Esophagus (tissue), 2 donors: ENCODE measurements at regions not wholly inside any gene's neighbourhood (a gene's known extent, or its start where the extent isn't known, plus 50 kb on each side); places are given as distances from the start of the nearest gene placed in this dataset.

Experiments
- H3K27ac ChIP-seq, 2 donors: one replicate each; pipeline ENCODE4 v1.5.1; 2013; ENCODE audit warnings: low read depth in 2 of 2, mild to moderate bottlenecking in 2 of 2, inconsistent platforms in 1 of 2, low read length in 1 of 2, moderate library complexity in 1 of 2
- H3K27me3 ChIP-seq, 2 donors: one replicate each; pipeline ENCODE4 v1.6.1; 2013; ENCODE audit warnings: low read length in 2 of 2, control low read depth in 1 of 2, mild to moderate bottlenecking in 1 of 2; ENCODE audit not compliant: insufficient read depth in 2 of 2, control insufficient read depth in 1 of 2
- H3K36me3 ChIP-seq, 2 donors: one replicate each; pipeline ENCODE4 v1.6.1; 2013; ENCODE audit warnings: low read length in 1 of 2; ENCODE audit not compliant: control insufficient read depth in 2 of 2, insufficient read depth in 2 of 2
- H3K4me1 ChIP-seq, 2 donors: one replicate each; pipeline ENCODE4 v1.6.1; 2013; ENCODE audit warnings: low read length in 1 of 2; ENCODE audit not compliant: control insufficient read depth in 2 of 2, insufficient read depth in 2 of 2
- H3K4me3 ChIP-seq, 2 donors: one replicate each; pipeline ENCODE4 v1.5.1; 2013; ENCODE audit warnings: low read length in 2 of 2, mild to moderate bottlenecking in 2 of 2, low read depth in 1 of 2, moderate library complexity in 1 of 2
- H3K9me3 ChIP-seq, 2 donors: one replicate each; pipeline ENCODE4 v1.6.1; 2013; ENCODE audit warnings: mild to moderate bottlenecking in 2 of 2, low read depth in 1 of 2, low read length in 1 of 2, moderate library complexity in 1 of 2; ENCODE audit not compliant: control insufficient read depth in 2 of 2, insufficient read depth in 1 of 2
- WGBS, 2 donors: extraction: QIAGEN DNeasy Blood & Tissue Kit; methylation state at CpG; one replicate each; pipeline ENCODE4 v1.1.7; 2013; 5-methylcytosine and 5-hydroxymethylcytosine counted together
- donor health status: healthy with polysubstance abuse.
- donor health status: Bipolar disorder and iron deficiency.

DNA sequence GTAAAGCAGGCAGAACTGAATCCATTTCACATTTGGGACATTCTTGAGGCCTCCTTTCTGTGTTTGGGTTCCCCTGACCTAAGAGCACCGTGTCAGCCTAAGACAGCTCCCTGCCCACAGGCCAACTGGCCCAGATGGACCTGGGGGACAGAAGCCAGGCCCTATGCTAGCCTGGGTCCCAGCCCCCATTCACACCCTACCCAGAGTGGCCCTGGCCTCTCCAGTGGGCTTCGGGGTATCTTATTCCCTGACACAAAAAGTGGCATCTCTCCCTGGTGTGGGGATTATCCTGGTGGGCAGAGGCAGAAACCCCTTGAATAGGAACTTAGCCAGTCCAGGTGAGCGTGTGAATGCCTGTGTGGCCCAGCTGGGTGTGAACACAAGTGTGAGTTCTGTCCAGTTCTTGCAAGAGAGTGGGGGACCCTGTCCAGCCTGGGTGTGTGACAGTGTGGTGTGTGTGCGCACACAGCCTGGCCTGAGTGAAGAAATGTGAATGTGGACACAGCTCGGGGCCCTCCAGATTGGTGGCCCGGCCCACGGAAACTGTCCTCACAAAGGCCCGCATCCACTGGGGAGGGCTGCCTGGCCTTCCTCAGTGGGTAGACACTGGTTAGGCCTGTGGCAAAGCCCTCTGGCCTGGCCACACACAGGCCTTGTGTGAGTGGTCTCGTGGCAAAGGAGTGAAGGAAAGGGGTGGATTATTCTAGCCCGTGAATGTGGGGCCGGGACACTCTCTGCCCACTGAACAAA, 63.0 kb upstream of the HAAO start:
- 72 to 75% methylated on average over 11 of the region's 11 CpGs for WGBS, 2 donors
- H3K36me3 ChIP-seq: no peaks in the 10 kb centered on the region
- H3K4me3 ChIP-seq: no peak overlapping the region
- H3K9me3 ChIP-seq: no peaks in the 10 kb centered on the region
- peaks cover 4 to 22% of the 10 kb centered on the region in 2 donors for H3K4me1 ChIP-seq
- H3K27me3 ChIP-seq: no peaks in the 10 kb centered on the region
- H3K27ac ChIP-seq: peak overlapping the region; percentile 69 to 90

DNA sequence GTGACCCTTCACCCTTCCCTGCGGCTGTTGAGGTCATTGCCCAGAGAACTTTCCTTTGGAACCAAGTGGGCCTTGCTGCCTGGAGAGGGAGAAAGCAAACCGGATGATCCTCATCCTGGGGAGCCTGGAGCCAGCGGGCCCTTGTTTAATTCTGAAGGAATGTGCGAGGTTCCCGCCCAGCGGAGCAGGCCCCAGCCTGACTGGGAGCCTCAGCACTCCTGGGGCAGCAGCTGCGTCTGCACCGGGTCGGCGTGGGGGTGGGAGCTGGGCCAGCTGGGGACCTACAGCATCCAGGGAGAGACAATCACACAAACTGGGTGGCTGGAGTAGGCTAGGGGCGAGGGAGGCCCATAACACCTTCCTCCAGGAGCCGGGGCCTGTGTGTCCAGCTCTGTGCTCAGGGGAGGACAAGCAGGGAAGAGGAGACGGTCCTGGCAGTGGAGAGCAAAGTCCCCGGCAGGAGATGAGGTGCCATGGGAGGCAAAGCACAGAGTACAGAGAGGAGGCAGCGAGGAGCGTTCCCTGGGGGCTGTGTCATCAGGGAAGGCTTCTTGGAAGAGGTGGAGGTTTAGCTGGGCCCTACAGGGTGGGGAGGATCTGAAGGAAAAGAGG, 61.9 kb upstream of the HAAO start:
- H3K4me3 ChIP-seq: no peak overlapping the region
- H3K36me3 ChIP-seq: no peaks in the 10 kb centered on the region
- WGBS, 2 donors: 28 to 49% methylated on average over 16 of the region's 16 CpGs
- H3K27ac ChIP-seq: peak overlapping the region; percentile 69 to 90
- no peaks in the 10 kb centered on the region for H3K27me3 ChIP-seq
- peaks cover 4 to 22% of the 10 kb centered on the region in 2 donors for H3K4me1 ChIP-seq
- no peaks in the 10 kb centered on the region for H3K9me3 ChIP-seq

DNA sequence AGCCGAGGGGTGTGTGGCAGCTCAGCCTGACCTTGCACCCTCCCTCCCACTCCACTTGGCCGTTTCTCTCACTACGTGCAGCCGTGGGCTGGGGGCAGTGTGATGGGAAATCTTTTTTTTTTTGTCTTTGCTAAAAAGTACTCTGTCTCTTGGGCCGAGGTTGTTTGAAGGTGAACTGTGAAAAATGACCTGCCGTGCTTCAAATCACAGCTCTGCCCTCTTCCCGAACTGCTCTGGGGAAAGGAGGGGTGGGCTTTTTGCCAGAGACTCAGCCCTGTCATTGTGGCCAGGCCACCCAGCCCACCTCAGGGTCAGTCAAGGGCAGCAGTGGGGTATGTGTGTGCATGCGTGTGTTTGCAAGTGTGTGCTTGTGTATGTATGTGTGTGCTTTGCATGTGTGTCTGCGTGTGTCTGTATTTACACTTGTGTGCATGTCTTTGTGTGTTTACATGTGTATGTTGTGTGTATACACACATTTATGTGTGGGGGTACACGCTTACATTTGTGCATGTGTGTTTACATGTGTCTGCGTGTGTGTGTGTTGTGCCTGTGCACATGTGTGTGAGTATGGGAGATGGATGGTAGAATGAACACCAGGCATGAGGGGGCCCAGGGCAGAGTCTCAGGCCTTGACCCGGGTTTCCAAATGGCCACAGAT, 61.3 kb upstream of the HAAO start:
- WGBS, 2 donors: 47 to 49% methylated on average over 12 of the region's 12 CpGs
- H3K4me1 ChIP-seq: peaks cover 4 to 25% of the 10 kb centered on the region in 2 donors
- H3K36me3 ChIP-seq: no peaks in the 10 kb centered on the region
- H3K27ac ChIP-seq: peak overlapping the region; percentile 69 to 90
- no peak overlapping the region for H3K4me3 ChIP-seq
- H3K27me3 ChIP-seq: no peaks in the 10 kb centered on the region
- H3K9me3 ChIP-seq: no peaks in the 10 kb centered on the region

DNA sequence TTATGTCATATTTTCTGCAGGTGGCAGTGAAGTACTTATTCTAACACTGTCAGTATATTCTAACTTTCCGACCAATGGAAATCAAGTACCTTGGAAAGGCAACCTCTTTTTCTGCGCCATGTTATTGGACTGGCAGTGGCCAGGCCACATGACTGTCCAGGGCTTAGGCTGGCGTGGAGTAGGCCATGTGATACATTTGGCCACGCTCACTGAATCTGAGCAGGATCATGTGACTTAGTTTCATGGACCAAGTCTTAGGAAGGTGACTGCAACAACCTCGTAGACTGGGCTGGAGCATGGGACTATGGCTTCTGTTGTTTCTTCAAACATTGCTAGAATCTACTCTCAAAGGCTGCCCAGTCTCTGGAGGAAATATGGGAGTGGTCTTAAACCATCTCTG, 60.4 kb upstream of the HAAO start:
- H3K4me3 ChIP-seq: no peak overlapping the region
- H3K4me1 ChIP-seq: peaks cover 4 to 25% of the 10 kb centered on the region in 2 donors
- H3K36me3 ChIP-seq: no peaks in the 10 kb centered on the region
- H3K27ac ChIP-seq: peak overlapping the region in 1 of 2 donors; percentile 90
- H3K27me3 ChIP-seq: no peaks in the 10 kb centered on the region
- WGBS, 2 donors: 89 to 94% methylated on average over 5 of the region's 5 CpGs
- no peaks in the 10 kb centered on the region for H3K9me3 ChIP-seq

DNA sequence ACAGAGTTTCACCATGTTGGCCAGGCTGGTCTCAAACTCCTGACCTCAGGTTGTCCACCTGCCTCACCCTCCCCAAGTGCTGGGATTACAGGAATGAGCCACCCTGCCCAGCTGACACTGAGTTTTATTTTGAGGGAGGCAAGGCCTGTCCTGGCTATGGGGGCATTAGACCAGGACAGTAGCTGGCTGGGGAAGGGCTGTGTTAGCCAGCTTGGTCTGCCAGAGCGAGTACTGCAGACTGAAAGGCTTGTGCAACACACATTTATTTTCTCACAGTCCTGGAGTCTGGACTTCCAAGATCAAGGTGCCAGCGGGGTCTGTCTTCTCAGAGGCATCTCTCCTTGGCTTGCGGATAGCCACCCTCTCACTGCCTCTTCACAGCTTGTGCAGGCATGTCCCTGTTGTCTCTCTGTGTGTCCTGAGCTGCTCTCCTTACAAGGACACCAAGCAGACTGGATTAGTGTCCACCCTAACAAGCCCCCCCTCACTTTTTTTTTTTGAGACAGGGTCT, 59.4 kb upstream of the HAAO start:
- WGBS, 2 donors: 51 to 68% methylated on average over 3 of the region's 3 CpGs
- Histone ChIP-seq H3K4me1 (peaks cover 4 to 22% of the 10 kb centered on the region in 2 donors), H3K27ac (peak overlapping the region in 1 of 2 donors; percentile 34), H3K27me3 (no peaks in the 10 kb centered on the region), H3K9me3 (no peaks in the 10 kb centered on the region), H3K4me3 (no peak overlapping the region), H3K36me3 (no peaks in the 10 kb centered on the region)

DNA sequence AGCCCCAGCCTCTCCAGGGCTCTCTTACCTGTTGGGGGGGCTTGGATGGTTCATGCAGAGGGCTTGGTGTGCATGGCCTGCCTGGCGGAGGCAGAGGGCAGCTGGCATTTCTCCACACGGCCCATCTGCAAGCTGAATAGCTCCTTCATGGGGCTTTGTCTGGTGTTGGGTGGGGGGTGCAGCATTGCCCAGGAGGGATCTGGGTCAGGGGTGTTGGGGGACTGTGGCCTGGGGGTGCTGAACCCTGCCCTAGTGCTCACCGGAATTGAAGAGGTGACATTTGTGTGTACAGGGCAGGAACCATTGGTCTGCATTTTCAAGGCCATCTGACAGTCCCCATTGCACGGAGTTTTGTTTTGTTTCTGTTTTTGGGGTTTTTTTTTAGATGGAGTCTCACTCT, 58.8 kb upstream of the HAAO start:
- H3K4me1 ChIP-seq: peaks cover 2 to 17% of the 10 kb centered on the region in 2 donors
- no peak overlapping the region for H3K27ac ChIP-seq
- no peak overlapping the region for H3K4me3 ChIP-seq
- no peaks in the 10 kb centered on the region for H3K9me3 ChIP-seq
- H3K36me3 ChIP-seq: no peaks in the 10 kb centered on the region
- 68 to 70% methylated on average over 4 of the region's 4 CpGs for WGBS, 2 donors
- no peaks in the 10 kb centered on the region for H3K27me3 ChIP-seq

DNA sequence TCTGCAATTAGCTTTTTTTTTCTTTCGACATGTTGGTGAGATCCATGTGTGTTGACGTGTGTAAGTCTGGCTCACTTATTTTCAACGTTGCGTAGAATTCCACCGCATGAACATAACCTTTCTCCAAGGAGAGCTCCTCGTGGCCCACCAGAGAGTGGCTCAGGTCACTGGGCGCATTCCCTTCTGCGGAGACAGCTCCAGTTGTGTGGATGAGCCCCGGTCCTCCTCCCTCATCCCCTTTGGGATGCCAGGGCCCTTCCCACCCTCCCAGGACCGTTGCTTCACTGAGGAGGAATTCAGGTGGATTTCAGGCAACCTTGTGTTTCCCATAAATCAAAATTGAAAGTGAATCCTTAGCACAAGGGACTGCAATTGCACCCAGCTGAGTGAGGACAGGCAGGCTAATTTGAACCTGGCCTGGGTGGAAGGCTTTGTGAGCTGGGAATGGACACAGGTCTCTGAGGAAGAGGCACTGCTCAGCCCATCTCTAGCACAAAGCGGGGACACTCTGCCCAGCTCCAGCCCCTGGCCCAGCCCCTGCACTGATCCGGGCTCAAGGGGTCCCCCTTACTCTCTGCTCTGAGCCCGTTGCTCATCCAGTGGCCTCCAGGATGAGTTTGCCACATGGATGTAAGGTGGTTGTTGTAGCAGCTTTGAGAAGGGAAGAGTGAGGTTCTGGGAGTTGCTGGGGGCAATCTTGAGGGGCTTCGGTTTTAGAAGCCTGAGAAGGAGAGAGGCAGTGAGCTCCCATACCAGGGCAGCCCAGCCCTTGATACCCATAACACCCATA, 57.8 kb upstream of the HAAO start:
- WGBS, 2 donors: 82 to 86% methylated on average over 14 of the region's 14 CpGs
- H3K4me1 ChIP-seq: peaks cover 0 to 15% of the 10 kb centered on the region in 2 donors

DNA sequence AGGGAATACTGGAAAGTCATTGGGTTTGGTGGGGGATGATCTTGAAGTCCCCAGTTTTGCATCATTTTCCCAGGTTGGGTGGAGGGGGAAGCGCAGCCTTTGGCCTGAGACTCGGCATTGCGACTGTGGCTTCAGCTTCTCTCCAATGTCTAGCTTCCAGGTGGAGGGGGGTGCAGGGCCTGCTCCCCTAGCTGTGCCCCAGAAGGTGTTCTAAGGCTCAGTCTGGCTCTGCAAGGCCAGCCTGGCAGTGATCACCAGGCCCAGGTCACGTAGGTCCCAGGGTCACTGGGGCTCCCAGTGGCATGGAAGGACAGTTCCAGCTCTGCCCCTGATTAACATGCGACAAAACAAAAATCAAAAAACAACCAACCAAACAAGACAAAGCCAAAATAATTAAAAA, 56.9 kb upstream of the HAAO start:
- H3K9me3 ChIP-seq: no peaks in the 10 kb centered on the region
- no peaks in the 10 kb centered on the region for H3K27me3 ChIP-seq
- no peak overlapping the region for H3K4me3 ChIP-seq
- H3K27ac ChIP-seq: no peak overlapping the region
- H3K4me1 ChIP-seq: peaks cover 0 to 12% of the 10 kb centered on the region in 2 donors
- H3K36me3 ChIP-seq: no peaks in the 10 kb centered on the region
- WGBS, 2 donors: 97 to 99% methylated on average over 5 of the region's 5 CpGs

More for the DNA sequence above, 57.8 kb upstream of the HAAO start:
- Histone ChIP-seq H3K27me3 (no peaks in the 10 kb centered on the region), H3K9me3 (no peaks in the 10 kb centered on the region), H3K36me3 (no peaks in the 10 kb centered on the region), H3K4me3 (no peak overlapping the region), H3K27ac (no peak overlapping the region)

DNA sequence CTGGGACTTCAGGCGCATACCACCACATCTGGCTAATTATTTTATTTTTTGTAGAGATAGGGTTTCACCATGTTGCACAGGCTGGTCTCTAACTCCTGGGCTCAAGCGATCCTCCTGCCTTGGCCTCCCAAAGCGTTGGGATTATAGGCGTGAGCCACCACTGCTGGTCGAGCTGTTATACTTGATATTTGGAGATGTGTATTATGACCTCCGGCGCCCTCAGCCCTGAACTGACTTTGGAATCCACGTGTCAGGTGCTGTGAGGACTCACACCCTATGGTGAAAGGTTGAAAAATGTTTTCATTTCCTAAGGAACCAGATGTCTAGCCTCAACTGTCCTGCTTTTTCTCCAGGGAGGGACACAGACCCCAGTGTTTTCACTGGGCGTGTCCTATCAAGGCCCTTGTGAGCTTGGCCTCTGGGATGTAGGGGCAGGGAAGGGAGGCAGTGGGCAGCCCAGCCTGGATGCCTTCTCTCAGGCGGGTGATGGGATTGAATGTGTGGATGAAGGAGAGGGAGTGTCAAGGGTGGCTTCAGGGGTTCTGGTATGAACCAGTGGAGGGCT, 56.4 kb upstream of the HAAO start:
- Histone ChIP-seq H3K36me3 (no peaks in the 10 kb centered on the region), H3K27ac (no peak overlapping the region), H3K4me1 (peaks cover 0 to 9% of the 10 kb centered on the region in 2 donors), H3K9me3 (no peaks in the 10 kb centered on the region), H3K4me3 (no peak overlapping the region), H3K27me3 (no peaks in the 10 kb centered on the region)
- WGBS, 2 donors: 96 to 97% methylated on average over 10 of the region's 10 CpGs
